H1 (cell line): ENCODE measurements at regions not wholly inside any gene's neighbourhood (a gene's known extent, or its start where the extent isn't known, plus 50 kb on each side); places are given as distances from the start of the nearest gene placed in this dataset.

Experiments used
- CBX8 ChIP-seq: fragments of 300-800, 300-1000 bp; sonication (generic); IDR thresholded peaks from 2 replicates; pipeline ENCODE4 v1.7.1; 2016; ENCODE audit warnings: low read depth, low read length, borderline replicate concordance
- EZH2 ChIP-seq: fragments of 200-600 bp; sonication (generic); IDR thresholded peaks from 2 replicates; pipeline ENCODE4 v1.7.1; 2012; ENCODE audit warnings: low read depth, mild to moderate bottlenecking, moderate library complexity, low read length, inconsistent platforms; ENCODE audit not compliant: severe bottlenecking
- MAX ChIP-seq: IDR thresholded peaks from 2 replicates; pipeline ENCODE4 v1.6.1; 2012; ENCODE audit warnings: inconsistent platforms
- RXRA ChIP-seq: IDR thresholded peaks from 2 replicates; pipeline ENCODE4 v1.6.1; 2011; ENCODE audit warnings: low read depth, mild to moderate bottlenecking, low read length, moderate library complexity; ENCODE audit not compliant: insufficient read depth
- SIX5 ChIP-seq: IDR thresholded peaks from 2 replicates; pipeline ENCODE4 v1.6.1; 2011; ENCODE audit warnings: mild to moderate bottlenecking, low read depth, low read length
- TAF1 ChIP-seq: IDR thresholded peaks from 2 replicates; pipeline ENCODE4 v1.6.1; 2011; ENCODE audit warnings: mild to moderate bottlenecking, low read depth, low read length

DNA sequence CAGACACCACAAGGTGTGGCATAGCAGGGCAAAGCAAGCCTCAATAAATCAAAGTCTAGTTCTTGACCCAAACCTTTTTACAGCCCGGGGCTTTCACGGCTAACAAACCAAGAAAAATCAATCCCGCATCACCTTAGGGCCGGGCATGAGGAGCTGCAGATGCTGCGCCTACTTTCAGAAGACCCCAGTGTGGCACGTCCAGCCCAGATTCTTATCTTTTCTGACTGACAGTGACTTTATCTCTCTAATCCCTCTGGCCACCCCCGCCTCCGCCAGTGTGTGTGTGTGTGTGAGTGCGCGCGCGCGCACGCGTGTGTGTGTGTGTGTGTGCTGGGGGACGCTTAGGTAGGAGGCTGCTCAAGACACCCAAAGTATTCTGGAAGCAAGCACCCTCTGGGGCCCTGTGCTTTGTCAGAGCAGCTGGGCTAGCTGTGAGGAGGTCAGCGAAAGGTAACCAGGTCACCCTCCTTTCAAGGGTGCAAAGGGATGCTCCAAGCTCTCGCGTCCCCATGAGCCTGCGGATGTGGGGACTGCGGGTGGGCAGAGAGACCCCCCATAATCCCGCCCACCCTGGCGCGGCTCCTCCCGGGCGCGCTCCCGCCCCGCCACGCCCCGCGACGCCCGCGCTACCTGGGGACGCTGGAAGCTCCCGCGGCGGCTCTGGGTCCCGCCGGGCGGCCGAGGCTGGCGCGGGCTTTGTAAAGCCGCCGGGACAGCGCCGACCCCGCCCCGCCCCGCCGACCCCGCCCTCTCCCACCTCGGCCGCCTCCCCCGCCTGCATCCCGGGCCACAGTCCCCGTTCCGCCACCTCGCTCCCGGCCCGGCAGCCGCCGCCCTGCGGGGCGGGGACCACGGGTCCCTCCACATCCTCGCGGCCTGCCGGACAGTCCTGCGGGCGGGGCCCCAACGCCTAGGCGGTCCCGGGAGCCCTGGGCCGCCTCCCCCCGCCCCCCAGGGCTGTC lies 57.1 kb upstream of the RHOBTB1 start (continued):
- peak; percentile 50 for TF ChIP-seq EZH2
- TF ChIP-seq MAX = peak; percentile 14; the same call in 1 of the 2 replicates
- TF ChIP-seq RXRA = 0 out of 2 replicates have a peak, but pooled peaks have one; percentile 10
- TF ChIP-seq SIX5 = no peak
- no peak for TF ChIP-seq CBX8
- TF ChIP-seq TAF1 = no peak
